SK-N-SH (cell line): ENCODE measurements at regions not wholly inside any gene's neighbourhood (a gene's known extent, or its start where the extent isn't known, plus 50 kb on each side); places are given as distances from the start of the nearest gene placed in this dataset.
"Not testable (repeated sequence)": the region's sequence is repeated elsewhere in the genome, so short reads cannot be mapped to it uniquely, and the experiment has no call there.

Experiments
- CHD2 ChIP-seq: fragments of 150-350 bp; IDR thresholded peaks from 2 replicates; pipeline ENCODE4 v1.6.1; 2018; ENCODE audit warnings: low read length; ENCODE audit not compliant: partially characterized antibody
- EP300 ChIP-seq, 2 experiments: IDR thresholded peaks; 2 replicates each; pipeline versions ENCODE4 v1.4.0 to v1.6.1; 2012; ENCODE audit warnings: borderline replicate concordance in 1 of 2, low read depth in 1 of 2, low read length in 1 of 2
- EZH2phosphoT487 ChIP-seq: fragments of 200-600 bp; sonication (generic); IDR thresholded peaks from 2 replicates; pipeline ENCODE4 v1.6.1; 2017; ENCODE audit warnings: low read depth, mixed run types, mild to moderate bottlenecking, antibody characterized with exemption, moderate library complexity, borderline replicate concordance
- GABPA ChIP-seq: IDR thresholded peaks from 2 replicates; pipeline ENCODE4 v1.4.0; 2012; ENCODE audit warnings: low read depth, mild to moderate bottlenecking
- NFIC ChIP-seq: IDR thresholded peaks from 2 replicates; pipeline ENCODE4 v1.4.0; 2012; ENCODE audit warnings: borderline replicate concordance
- POLR2AphosphoS5 ChIP-seq: IDR thresholded peaks from 2 replicates; pipeline ENCODE4 v1.6.1; 2012; ENCODE audit warnings: low read depth, low read length
- RFX5 ChIP-seq: IDR thresholded peaks from 2 replicates; pipeline ENCODE4 v1.6.1; 2012; ENCODE audit warnings: mild to moderate bottlenecking, improper control_type of control experiment, low read length
- RXRA ChIP-seq: IDR thresholded peaks from 2 replicates; pipeline ENCODE4 v1.4.0; 2012; ENCODE audit warnings: low read depth, mild to moderate bottlenecking, borderline replicate concordance
- SMC3 ChIP-seq: IDR thresholded peaks from 2 replicates; pipeline ENCODE4 v1.6.1; 2012; ENCODE audit warnings: low read depth, low read length, improper control_type of control experiment
- TAF1 ChIP-seq: IDR thresholded peaks from 2 replicates; pipeline ENCODE4 v1.6.1; 2012; ENCODE audit warnings: low read depth, mild to moderate bottlenecking, low read length, moderate library complexity, borderline replicate concordance
- YY1 ChIP-seq: IDR thresholded peaks from 2 replicates; pipeline ENCODE4 v1.4.0; 2012; ENCODE audit warnings: low read depth, mild to moderate bottlenecking
- TF ChIP-seq, protein P1 (sequence below): fragments of 200-600 bp; sonication (generic); IDR thresholded peaks from 2 replicates; pipeline ENCODE4 v1.6.1; 2017; ENCODE audit warnings: antibody characterized with exemption, mild to moderate bottlenecking, moderate library complexity

DNA sequence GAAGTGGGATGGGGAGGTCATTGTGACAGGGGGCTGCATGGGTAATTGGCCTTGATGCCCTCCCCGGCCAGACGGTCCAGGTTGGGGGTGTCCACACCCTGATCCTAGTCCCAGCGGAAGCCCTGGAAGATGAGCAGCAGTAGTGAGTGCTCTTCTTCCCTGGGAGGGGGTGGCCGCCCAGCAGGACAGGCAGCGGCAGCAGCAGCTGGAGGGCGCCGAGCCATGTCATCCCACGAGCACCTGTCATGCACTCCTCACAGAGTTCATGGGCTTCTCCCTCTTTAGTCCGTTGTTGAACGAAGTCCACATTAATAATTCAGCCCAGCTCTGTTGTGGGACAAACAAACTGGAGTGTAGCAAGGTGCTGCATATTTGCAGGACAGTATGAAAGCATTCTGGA lies 81.2 kb upstream of the FAM90A1 start:
- TF ChIP-seq, protein P1, sequence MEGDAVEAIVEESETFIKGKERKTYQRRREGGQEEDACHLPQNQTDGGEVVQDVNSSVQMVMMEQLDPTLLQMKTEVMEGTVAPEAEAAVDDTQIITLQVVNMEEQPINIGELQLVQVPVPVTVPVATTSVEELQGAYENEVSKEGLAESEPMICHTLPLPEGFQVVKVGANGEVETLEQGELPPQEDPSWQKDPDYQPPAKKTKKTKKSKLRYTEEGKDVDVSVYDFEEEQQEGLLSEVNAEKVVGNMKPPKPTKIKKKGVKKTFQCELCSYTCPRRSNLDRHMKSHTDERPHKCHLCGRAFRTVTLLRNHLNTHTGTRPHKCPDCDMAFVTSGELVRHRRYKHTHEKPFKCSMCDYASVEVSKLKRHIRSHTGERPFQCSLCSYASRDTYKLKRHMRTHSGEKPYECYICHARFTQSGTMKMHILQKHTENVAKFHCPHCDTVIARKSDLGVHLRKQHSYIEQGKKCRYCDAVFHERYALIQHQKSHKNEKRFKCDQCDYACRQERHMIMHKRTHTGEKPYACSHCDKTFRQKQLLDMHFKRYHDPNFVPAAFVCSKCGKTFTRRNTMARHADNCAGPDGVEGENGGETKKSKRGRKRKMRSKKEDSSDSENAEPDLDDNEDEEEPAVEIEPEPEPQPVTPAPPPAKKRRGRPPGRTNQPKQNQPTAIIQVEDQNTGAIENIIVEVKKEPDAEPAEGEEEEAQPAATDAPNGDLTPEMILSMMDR, result not testable (repeated sequence)
- not testable (repeated sequence) for TF ChIP-seq EZH2phosphoT487; TAF1; YY1; RFX5; RXRA; CHD2; GABPA; EP300 (IDR thresholded peaks at IDR 0.05; ENCODE audit: borderline replicate concordance in 1 of 2, low read depth in 1 of 2, low read length in 1 of 2); SMC3; POLR2AphosphoS5; NFIC
